Muscle layer of colon (tissue), 2 donors: ENCODE measurements at regions not wholly inside any gene's neighbourhood (a gene's known extent, or its start where the extent isn't known, plus 50 kb on each side); places are given as distances from the start of the nearest gene placed in this dataset.
A peak's percentile ranks its signal among the peaks of the same experiment; 100 is the strongest.

Experiments
- H3K27ac ChIP-seq: one replicate; pipeline ENCODE4 v1.7.0; 2013; ENCODE audit warnings: low read depth, mild to moderate bottlenecking, low read length, moderate library complexity
- H3K27me3 ChIP-seq, 2 donors: one replicate each; pipeline ENCODE4 v1.7.0; 2013; ENCODE audit warnings: low read length in 2 of 2, mild to moderate bottlenecking in 2 of 2; ENCODE audit not compliant: insufficient read depth in 2 of 2, control insufficient read depth in 1 of 2
- H3K36me3 ChIP-seq: one replicate; pipeline ENCODE4 v1.7.0; 2013; ENCODE audit warnings: mild to moderate bottlenecking, low read length; ENCODE audit not compliant: insufficient read depth
- H3K4me1 ChIP-seq: one replicate; pipeline ENCODE4 v1.7.0; 2013; ENCODE audit warnings: mild to moderate bottlenecking, low read length; ENCODE audit not compliant: insufficient read depth
- H3K4me3 ChIP-seq, 2 donors: one replicate each; pipeline ENCODE4 v1.7.0; 2013; ENCODE audit warnings: low read length in 2 of 2, low read depth in 1 of 2, mild to moderate bottlenecking in 1 of 2, moderate library complexity in 1 of 2
- H3K9ac ChIP-seq: one replicate; pipeline ENCODE4 v1.7.0; 2013; ENCODE audit warnings: low read length
- H3K9me3 ChIP-seq: one replicate; pipeline ENCODE4 v1.7.0; 2013; ENCODE audit warnings: mild to moderate bottlenecking, low read length
- donor health status: abdominal sarcoma.
- donor health status: Adenocarcinoma of cecum.

- H3K27me3 ChIP-seq: no peaks in the 10 kb centered on the region
- H3K9me3 ChIP-seq: no peaks in the 10 kb centered on the region
- peaks cover 71% of the 10 kb centered on the region for H3K4me1 ChIP-seq
- H3K4me3 ChIP-seq: peak overlapping the region in 1 of 2 donors; percentile 3
- H3K27ac ChIP-seq: peak overlapping the region; percentile 84
- H3K36me3 ChIP-seq: no peaks in the 10 kb centered on the region
- no peak overlapping the region for H3K9ac ChIP-seq
Observed at GRCh38 chr13:44300895-44301638, 72.6 kb upstream of the SERP2 start.

DNA sequence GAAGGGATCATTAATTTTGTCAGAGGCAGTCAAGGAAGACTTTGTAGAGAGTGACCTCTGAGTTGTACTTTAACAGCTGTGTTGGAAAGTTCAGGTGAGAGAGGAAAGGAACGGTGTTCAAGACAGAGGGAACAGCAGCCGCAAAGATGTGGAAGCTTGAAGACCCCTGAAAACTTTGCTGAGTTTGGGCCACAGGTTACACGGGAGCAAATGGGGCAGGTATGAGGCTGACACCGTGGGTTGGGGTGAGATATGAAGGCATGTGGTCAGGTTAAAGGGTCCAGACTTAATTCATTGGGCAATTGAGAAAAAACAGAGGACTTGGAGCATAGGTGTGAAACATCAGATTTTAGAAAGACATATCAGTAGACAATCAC, 72.0 kb upstream of the SERP2 start:
- no peaks in the 10 kb centered on the region for H3K27me3 ChIP-seq
- H3K27ac ChIP-seq: peak overlapping the region; percentile 84
- peaks cover 72% of the 10 kb centered on the region for H3K4me1 ChIP-seq
- H3K36me3 ChIP-seq: no peaks in the 10 kb centered on the region
- H3K9ac ChIP-seq: no peak overlapping the region
- peak overlapping the region in 1 of 2 donors; percentile 15 for H3K4me3 ChIP-seq
- H3K9me3 ChIP-seq: no peaks in the 10 kb centered on the region

GRCh38 chr13:44302233-44302632, 71.4 kb upstream of the SERP2 start:
- H3K4me1 ChIP-seq: peaks cover 70% of the 10 kb centered on the region

GRCh38 chr13:44302940-44303575, 70.6 kb upstream of the SERP2 start:
- Histone ChIP-seq H3K27me3 (no peaks in the 10 kb centered on the region), H3K4me3 (no peak overlapping the region), H3K36me3 (no peaks in the 10 kb centered on the region), H3K27ac (peak overlapping the region; percentile 84), H3K9me3 (no peaks in the 10 kb centered on the region), H3K4me1 (peaks cover 73% of the 10 kb centered on the region), H3K9ac (no peak overlapping the region)

More at GRCh38 chr13:44302233-44302632, 71.4 kb upstream of the SERP2 start:
- peak overlapping the region in 1 of 2 donors; percentile 15 for H3K4me3 ChIP-seq
- no peaks in the 10 kb centered on the region for H3K36me3 ChIP-seq
- H3K9ac ChIP-seq: no peak overlapping the region
- H3K27ac ChIP-seq: peak overlapping the region; percentile 84
- H3K9me3 ChIP-seq: no peaks in the 10 kb centered on the region
- H3K27me3 ChIP-seq: no peaks in the 10 kb centered on the region

DNA sequence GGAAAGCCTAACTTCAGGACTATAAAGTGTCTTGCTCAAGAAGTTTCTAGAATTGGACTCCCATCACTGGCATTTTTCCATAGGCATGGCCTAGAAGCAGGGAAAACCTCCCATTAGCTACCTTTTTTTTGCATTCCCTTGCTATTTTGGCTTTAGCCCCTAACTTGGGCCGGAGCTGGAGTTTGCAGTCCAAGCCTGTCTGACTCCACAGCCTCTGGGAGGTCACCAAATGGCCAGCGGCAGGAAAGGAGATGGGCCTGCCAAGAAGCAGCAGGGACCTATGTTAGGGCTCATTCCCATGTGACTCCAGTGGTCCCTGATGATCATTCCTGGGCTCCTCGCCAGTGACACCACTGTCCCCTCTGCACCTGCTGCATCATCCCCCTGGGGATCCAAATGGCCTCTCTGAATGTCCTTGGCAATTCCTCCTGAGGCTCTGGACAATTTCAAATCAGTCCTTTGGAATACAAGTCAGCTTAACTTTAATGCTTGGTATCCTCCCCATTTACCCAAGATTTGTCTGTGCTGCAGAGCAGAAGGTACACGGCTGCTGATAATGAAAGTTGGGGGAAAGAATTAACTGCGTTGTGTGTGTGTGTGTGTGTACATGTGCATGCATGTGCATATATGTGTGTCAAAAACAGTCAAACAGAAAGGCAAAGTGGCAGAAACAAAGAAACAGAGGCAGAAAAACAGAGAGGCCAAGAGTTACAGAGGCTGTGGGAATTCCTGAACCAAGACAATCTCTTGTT, 69.8 kb upstream of the SERP2 start:
- Histone ChIP-seq H3K36me3 (no peaks in the 10 kb centered on the region), H3K27me3 (no peaks in the 10 kb centered on the region), H3K4me3 (peak overlapping the region in 1 of 2 donors; percentile 10), H3K9ac (no peak overlapping the region), H3K9me3 (no peaks in the 10 kb centered on the region), H3K4me1 (peaks cover 77% of the 10 kb centered on the region), H3K27ac (peak overlapping the region; percentile 84)

GRCh38 chr13:44304433-44304725, 69.2 kb upstream of the SERP2 start:
- Histone ChIP-seq H3K4me1 (peaks cover 82% of the 10 kb centered on the region), H3K27me3 (no peaks in the 10 kb centered on the region), H3K9me3 (no peaks in the 10 kb centered on the region), H3K27ac (peak overlapping the region; percentile 84), H3K9ac (peak overlapping the region; percentile 16), H3K4me3 (peak overlapping the region in 1 of 2 donors; percentile 10), H3K36me3 (no peaks in the 10 kb centered on the region)

DNA sequence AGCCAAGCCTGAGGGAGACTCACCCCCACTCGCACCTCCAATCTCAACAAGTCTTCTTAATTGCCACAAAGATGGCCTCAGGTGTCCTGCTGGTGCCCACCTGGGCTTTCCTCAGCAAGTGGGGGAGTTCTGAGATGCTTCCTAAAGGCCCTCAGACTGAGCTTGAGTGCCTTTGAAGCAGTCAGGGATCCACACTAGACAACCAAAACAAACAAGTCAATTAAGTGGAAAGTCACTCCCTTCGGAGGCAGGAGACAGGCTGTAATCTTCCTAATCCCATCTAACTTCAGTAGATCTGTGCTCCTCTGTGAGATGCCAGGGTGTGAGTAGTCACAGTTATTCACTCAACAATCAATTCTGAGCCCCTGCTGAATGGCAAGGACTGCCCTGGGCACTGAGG, 68.3 kb upstream of the SERP2 start:
- peak overlapping the region; percentile 44 for H3K9ac ChIP-seq

DNA sequence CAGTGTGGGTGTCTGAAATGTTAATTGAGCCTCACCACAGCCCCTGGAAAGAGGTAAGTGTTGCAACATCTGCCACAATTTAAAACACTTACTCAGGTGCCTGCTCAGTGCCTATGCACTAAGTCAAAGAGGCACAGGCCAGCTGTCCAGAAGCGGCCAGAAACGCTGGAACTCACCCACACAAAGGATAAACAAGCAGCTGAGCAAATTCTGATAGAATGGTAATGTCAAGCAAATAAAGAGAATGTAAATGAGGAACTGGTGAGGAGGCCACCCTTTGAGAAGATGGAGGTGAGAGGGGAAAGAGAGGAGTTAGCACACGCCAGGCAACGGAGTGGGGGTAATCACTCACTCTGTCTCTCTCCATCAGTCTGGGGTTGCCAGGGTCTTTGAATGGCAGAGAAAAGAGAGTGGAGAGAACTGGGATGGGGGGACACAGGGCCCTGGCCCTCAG, 67.7 kb upstream of the SERP2 start:
- Histone ChIP-seq H3K27me3 (no peaks in the 10 kb centered on the region), H3K4me3 (no peak overlapping the region), H3K9ac (peak overlapping the region; percentile 44), H3K36me3 (no peaks in the 10 kb centered on the region), H3K9me3 (no peaks in the 10 kb centered on the region), H3K27ac (peak overlapping the region; percentile 95), H3K4me1 (peaks cover 87% of the 10 kb centered on the region)

More for the DNA sequence above, 68.3 kb upstream of the SERP2 start:
- no peaks in the 10 kb centered on the region for H3K36me3 ChIP-seq
- H3K4me3 ChIP-seq: no peak overlapping the region
- peaks cover 87% of the 10 kb centered on the region for H3K4me1 ChIP-seq
- H3K27ac ChIP-seq: peak overlapping the region; percentile 95
- H3K27me3 ChIP-seq: no peaks in the 10 kb centered on the region
- no peaks in the 10 kb centered on the region for H3K9me3 ChIP-seq

GRCh38 chr13:44306371-44307192, 67.0 kb upstream of the SERP2 start:
- Histone ChIP-seq H3K4me3 (no peak overlapping the region), H3K27me3 (no peaks in the 10 kb centered on the region), H3K9ac (peak overlapping the region; percentile 44), H3K4me1 (peaks cover 87% of the 10 kb centered on the region), H3K27ac (peak overlapping the region; percentile 95), H3K9me3 (no peaks in the 10 kb centered on the region), H3K36me3 (no peaks in the 10 kb centered on the region)

DNA sequence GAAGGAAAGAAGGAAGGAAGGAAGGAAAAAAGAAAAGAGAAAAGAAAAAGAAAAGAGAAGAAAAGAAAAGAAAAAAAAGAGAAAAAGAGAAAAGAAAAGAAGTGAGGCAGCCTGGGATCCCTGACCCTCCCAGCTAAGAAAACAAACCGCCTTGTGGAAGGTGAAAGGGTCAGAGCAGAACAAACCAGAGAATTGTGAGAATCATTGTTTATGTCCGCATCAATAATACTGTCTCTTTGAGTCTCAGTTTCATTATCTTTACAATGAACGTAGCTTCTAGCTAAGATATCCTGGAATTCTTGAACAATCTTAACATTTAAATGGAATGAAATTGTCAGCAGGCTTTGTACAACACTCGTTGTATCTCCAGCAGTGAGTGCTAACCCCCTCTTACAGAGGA, 66.4 kb upstream of the SERP2 start:
- Histone ChIP-seq H3K4me1 (peaks cover 81% of the 10 kb centered on the region), H3K4me3 (no peak overlapping the region), H3K27me3 (no peaks in the 10 kb centered on the region), H3K9ac (peak overlapping the region; percentile 35), H3K9me3 (no peaks in the 10 kb centered on the region), H3K27ac (peak overlapping the region; percentile 95), H3K36me3 (no peaks in the 10 kb centered on the region)

DNA sequence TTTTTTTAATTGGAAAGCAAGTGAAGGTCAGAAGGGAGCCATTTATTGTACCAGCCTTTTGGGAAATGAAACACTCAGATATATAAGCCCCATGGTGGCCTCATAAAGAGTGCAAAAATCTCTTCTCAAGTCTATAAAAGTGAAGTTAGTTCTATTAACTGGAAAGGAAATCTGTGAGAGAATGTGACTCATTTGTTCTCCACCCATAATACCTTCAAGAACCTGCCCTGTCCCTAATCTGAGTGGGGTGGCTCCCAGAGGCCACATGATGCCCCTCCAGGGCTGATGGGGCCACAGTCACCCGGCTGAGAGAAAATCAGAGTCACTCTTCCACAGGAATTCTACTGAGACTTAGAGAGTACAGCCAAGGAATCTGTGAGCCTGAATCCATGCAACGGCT, 65.8 kb upstream of the SERP2 start:
- Histone ChIP-seq H3K4me3 (no peak overlapping the region), H3K27me3 (no peaks in the 10 kb centered on the region), H3K9me3 (no peaks in the 10 kb centered on the region), H3K4me1 (peaks cover 77% of the 10 kb centered on the region), H3K36me3 (no peaks in the 10 kb centered on the region), H3K9ac (no peak overlapping the region), H3K27ac (peak overlapping the region; percentile 95)
